ENCODE measurements at regions not wholly inside any gene's neighbourhood (a gene's known extent, or its start where the extent isn't known, plus 50 kb on each side); places are given as distances from the start of the nearest gene placed in this dataset.

- no peak for DNase-seq
These were observed 97.7 kb upstream of the RGS6 start for GRCh38 chr14:71834284-71835204.

- DNase-seq, result peak; percentile 71
These were observed 80.0 kb upstream of the RGS6 start for GRCh38 chr14:71852181-71852580.

GRCh38 chr14:71855399-71856036 lies 76.7 kb upstream of the RGS6 start:
- peak; percentile 73 for DNase-seq

GRCh38 chr14:71856199-71856919 lies 75.9 kb upstream of the RGS6 start:
- DNase-seq, result no peak

- DNase-seq, result no peak
These were observed 69.2 kb upstream of the RGS6 start for GRCh38 chr14:71863049-71863448.

- DNase-seq, result no peak
These were observed 68.5 kb upstream of the RGS6 start for GRCh38 chr14:71863766-71864165.

All from NCI-H1694 treated with DMSO at 0.1 percent for 48 hours (cell line).